Heart right ventricle (tissue), 16 donors: ENCODE measurements at regions not wholly inside any gene's neighbourhood (a gene's known extent, or its start where the extent isn't known, plus 50 kb on each side); places are given as distances from the start of the nearest gene placed in this dataset.

Experiments
- ATAC-seq, 8 donors: fragments of 200-7000 bp; cut with Tn5 transposase; one replicate each; pipeline ENCODE4 v1.9.1; 2020; ENCODE audit warnings: mild to moderate bottlenecking in 8 of 8, moderate library complexity in 8 of 8, moderate number of reproducible peaks in 1 of 8
- DNase-seq, 2 donors: peaks; one replicate each; pipeline ENCODE4 v3.0.0-alpha.2; 2020
- H3K27ac ChIP-seq, 10 donors: fragments of 200-600 bp; sonication (generic) in 2 of 10; one replicate each; pipeline versions ENCODE4 v1.5.0 to v1.8.0; 2020 to 2022; ENCODE audit warnings: mild to moderate bottlenecking in 3 of 10
- H3K27me3 ChIP-seq, 7 donors: fragments of 200-600 bp; one replicate each; pipeline ENCODE4 v1.8.0; 2021 to 2022; ENCODE audit warnings: mild to moderate bottlenecking in 2 of 7
- H3K36me3 ChIP-seq, 9 donors: fragments of 200-600 bp; sonication (generic) in 1 of 9; one replicate each; pipeline versions ENCODE4 v1.5.0 to v1.8.0; 2020 to 2022; ENCODE audit warnings: mild to moderate bottlenecking in 2 of 9
- H3K4me1 ChIP-seq, 9 donors: fragments of 200-600 bp; sonication (generic) in 1 of 9; one replicate each; pipeline versions ENCODE4 v1.5.0 to v1.8.0; 2020 to 2022; ENCODE audit warnings: mild to moderate bottlenecking in 4 of 9
- H3K4me3 ChIP-seq, 10 donors: fragments of 200-600 bp; sonication (generic) in 2 of 10; one replicate each; pipeline versions ENCODE4 v1.5.0 to v1.8.0; 2020 to 2022; ENCODE audit warnings: mild to moderate bottlenecking in 7 of 10, moderate library complexity in 2 of 10
- H3K9me3 ChIP-seq, 11 donors: fragments of 200-600 bp in 10 of 11; sonication (generic) in 2 of 11; one replicate each; pipeline versions ENCODE4 v1.5.0 to v1.8.0; 2013 to 2022; ENCODE audit warnings: mild to moderate bottlenecking in 2 of 11, control low read depth in 1 of 11, moderate library complexity in 1 of 11
- CTCF ChIP-seq, 9 donors: fragments of 200-600 bp; sonication (generic) in 2 of 9; IDR thresholded peaks; one replicate each; pipeline versions ENCODE4 v1.5.0 to v1.8.0; 2021 to 2022; ENCODE audit warnings: antibody characterized with exemption in 9 of 9, mild to moderate bottlenecking in 5 of 9, moderate library complexity in 1 of 9
- WGBS, 2 donors: extraction: QIAGEN DNeasy Blood & Tissue Kit; methylation state at CpG; one replicate each; pipeline ENCODE4 v1.1.7; 2013; ENCODE audit warnings: inconsistent platforms in 1 of 2; 5-methylcytosine and 5-hydroxymethylcytosine counted together
- intact Hi-C, 10 donors: fragments of 100-400 bp; cut with DNase I; formaldehyde crosslinking; loops; one replicate each; pipeline versions ENCODE4 v1.11.1 to v1.14.2; 2022
- donor health status: Arrhythmogenic right ventricular cardiomyopathy.
- donor health status: ischemic (EF 13 %, LVEDD 7.1; RV severe dilation, severe dysfunction).
- donor health status: healthy with polysubstance abuse.
- donor health status: DM: no; HTN: yes; CAD: no.
- donor health status: DM: no; HTN: no; CAD: no.
- donor health status: ischemic (EF 25% LVEDD 6.9; RV normal size, moderate dysfunction).
- donor health status: ischemic (EF 25% LVEDD 5.7; RV mildly dilated, moderate dysfunction).
- donor health status: healthy.
- donor health status: DM: yes; HTN: yes; CAD: no.
- donor health status: Ischemic cardiomyopathy.
- donor health status: ischemic (EF 35%, LVEDD 5.7; RV mildly dilated, moderate dysfunction).
- donor health status: nonischemic (EF 11% LVEDD 7.7; RV severe dilation, severe dysfunction).
- donor health status: DM: yes; HTN: yes; CAD: no.
- donor health status: PGD.
- donor health status: ischemic (EF 29% LVEDD 5.4; RV normal size, mild dysfunction).
- donor health status: nonischemic (EF 23%, LVEDD 6.1; RV moderate dilation, normal function).

DNA sequence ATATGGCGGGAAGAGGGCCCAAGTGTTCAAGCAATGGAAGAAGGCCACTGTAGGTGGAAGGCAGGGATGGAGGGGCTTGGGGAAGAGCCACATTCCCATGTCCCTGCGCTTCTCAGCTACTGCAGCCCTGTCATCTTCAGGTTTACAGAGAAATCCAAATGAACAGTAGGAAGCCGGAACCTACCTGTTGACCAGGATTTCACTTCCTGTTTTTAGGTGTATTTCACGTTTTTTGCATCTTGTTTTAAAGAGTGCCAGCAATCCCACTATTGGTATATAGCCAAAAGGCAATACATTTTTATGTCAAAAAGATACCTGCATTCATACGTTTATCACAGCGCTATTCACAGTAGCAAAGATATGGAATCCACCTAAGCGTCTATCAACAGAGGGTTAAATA is 159.2 kb downstream of the SLC35B3 start:
- Histone ChIP-seq H3K36me3 (no peaks in the 10 kb centered on the region), H3K4me3 (no peak overlapping the region), H3K9me3 (no peaks in the 10 kb centered on the region), H3K4me1 (no peaks in the 10 kb centered on the region), H3K27me3 (peaks cover 0 to 9% (median 4%) of the 10 kb centered on the region in 7 donors), H3K27ac (no peak overlapping the region)
- 82 to 86% methylated on average over 7 of the region's 7 CpGs for WGBS, 2 donors
- no peak for ATAC-seq
- intact Hi-C loops: no loop called here
- no peak for TF ChIP-seq CTCF (IDR thresholded peaks at IDR 0.05)
- no peak for DNase-seq

DNA sequence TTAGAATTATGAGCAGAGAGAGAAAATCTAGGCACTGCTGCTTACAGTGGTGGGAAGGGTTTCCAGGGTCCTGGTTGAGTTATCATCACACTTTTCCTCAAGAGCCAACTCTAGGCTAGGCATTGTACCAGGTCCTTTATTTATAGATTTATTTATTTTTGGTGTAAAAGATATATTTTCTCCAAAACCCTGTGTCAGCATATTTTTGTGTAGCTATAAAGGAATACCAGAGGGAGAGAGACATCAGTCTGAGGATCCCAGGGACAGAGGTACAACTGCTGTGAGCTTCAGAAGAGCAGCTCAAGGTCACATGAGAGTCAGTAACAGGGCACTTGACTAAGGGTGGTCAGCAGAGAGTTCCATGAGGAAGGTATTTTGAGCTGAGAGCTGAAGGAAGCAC is 159.7 kb downstream of the SLC35B3 start:
- DNase-seq: no peak
- H3K4me3 ChIP-seq: no peak overlapping the region
- H3K36me3 ChIP-seq: no peaks in the 10 kb centered on the region
- ATAC-seq: no peak
- peaks cover 0 to 9% (median 4%) of the 10 kb centered on the region in 7 donors for H3K27me3 ChIP-seq
- H3K9me3 ChIP-seq: no peaks in the 10 kb centered on the region
- TF ChIP-seq CTCF (IDR thresholded peaks at IDR 0.05): no peak
- intact Hi-C loops: no loop called here
- H3K27ac ChIP-seq: no peak overlapping the region
- H3K4me1 ChIP-seq: no peaks in the 10 kb centered on the region

DNA sequence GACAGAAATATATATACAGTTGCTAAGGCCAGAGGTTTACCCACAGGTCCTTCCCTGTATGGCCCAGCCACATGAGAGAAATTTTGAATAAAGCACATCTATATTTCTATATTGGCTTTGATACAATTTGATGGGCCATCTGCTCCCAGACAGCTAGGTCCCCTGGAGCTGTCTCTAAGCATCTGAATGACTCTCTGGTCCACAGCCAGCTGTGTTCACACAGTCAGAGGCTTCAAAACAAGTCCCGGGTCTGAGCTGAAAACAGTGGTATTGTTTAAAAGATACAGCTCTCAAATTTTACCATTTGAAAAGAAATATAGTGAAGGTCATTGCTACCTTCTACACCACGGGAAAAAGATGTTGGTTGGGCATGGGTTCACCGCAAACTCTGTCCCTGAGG is 161.1 kb downstream of the SLC35B3 start:
- WGBS, 2 donors: 64 to 67% methylated on average over 3 of the region's 3 CpGs
- Histone ChIP-seq H3K36me3 (no peaks in the 10 kb centered on the region), H3K9me3 (peaks cover 0 to 3% (median 0%) of the 10 kb centered on the region in 11 donors), H3K4me1 (no peaks in the 10 kb centered on the region), H3K4me3 (no peak overlapping the region), H3K27me3 (peaks cover 0 to 9% (median 4%) of the 10 kb centered on the region in 7 donors), H3K27ac (no peak overlapping the region)
- DNase-seq: no peak
- ATAC-seq: no peak
- intact Hi-C loops: no loop called here
- no peak for TF ChIP-seq CTCF (IDR thresholded peaks at IDR 0.05)

- H3K27me3 ChIP-seq: no peaks in the 10 kb centered on the region
- H3K9me3 ChIP-seq: peaks cover 0 to 10% (median 0%) of the 10 kb centered on the region in 11 donors
- TF ChIP-seq CTCF (IDR thresholded peaks at IDR 0.05): no peak
- H3K36me3 ChIP-seq: no peaks in the 10 kb centered on the region
- ATAC-seq: no peak
- H3K4me3 ChIP-seq: no peak overlapping the region
- no peaks in the 10 kb centered on the region for H3K4me1 ChIP-seq
- DNase-seq: no peak
- WGBS, 2 donors: 39 to 61% methylated on average over 2 of the region's 2 CpGs
- intact Hi-C loops: no loop called here
- H3K27ac ChIP-seq: no peak overlapping the region
These were observed 165.4 kb downstream of the SLC35B3 start for GRCh38 chr6:8269872-8270454.
